Panc1 (cell line): ENCODE measurements at regions not wholly inside any gene's neighbourhood (a gene's known extent, or its start where the extent isn't known, plus 50 kb on each side); places are given as distances from the start of the nearest gene placed in this dataset.

ENCODE experiments used
- ATAC-seq: fragments of 200-7000 bp; cut with Tn5 transposase; 2 replicates; pipeline ENCODE4 v1.9.1; 2020; ENCODE audit warnings: mild to moderate bottlenecking, moderate library complexity
- BruUV-seq: library from RNA; stranded (reverse); fragments of 400-500 nt; replicated peaks from 2 replicates; lab custom pipeline; 2021; lab: Mats Ljungman, UMichigan
- CTCF ChIA-PET: fragments of 300-600 bp; sonication (Branson Sonifier 250); formaldehyde crosslinking; loops from one replicate; lab custom pipeline; 2022; ENCODE audit warnings: antibody characterized with exemption; lab: Charles Lee
- POLR2A ChIA-PET: fragments of 300-600 bp; sonication (Branson Sonifier 250); formaldehyde crosslinking; loops from one replicate; lab custom pipeline; 2022; ENCODE audit warnings: antibody characterized with exemption; lab: Charles Lee
- DNase-seq: peaks from one replicate; pipeline ENCODE4 v3.0.0-alpha.2; 2010; ENCODE audit warnings: low read depth, low spot score
- H3K27ac ChIP-seq: 2 replicates; pipeline ENCODE4 v1.5.1; 2011; ENCODE audit warnings: mild to moderate bottlenecking, low read length, inconsistent platforms
- H3K27me3 ChIP-seq: fragments of 200-500 bp; sonication (Bioruptor generic); 2 replicates; pipeline ENCODE4 v1.6.0; 2014; ENCODE audit warnings: low read length, inconsistent platforms; ENCODE audit not compliant: control insufficient read depth, insufficient read depth
- H3K36me3 ChIP-seq: fragments of 200-500 bp; sonication (Bioruptor generic); 2 replicates; pipeline ENCODE4 v1.5.1; 2014; ENCODE audit warnings: inconsistent platforms, mild to moderate bottlenecking, low read length, moderate library complexity; ENCODE audit not compliant: control insufficient read depth, insufficient read depth
- H3K4me1 ChIP-seq: 2 replicates; pipeline ENCODE4 v1.5.1; 2011; ENCODE audit warnings: inconsistent platforms, mild to moderate bottlenecking, low read length, moderate library complexity; ENCODE audit not compliant: control insufficient read depth, insufficient read depth
- H3K4me3 ChIP-seq, 2 experiments: 2 replicates each; pipeline ENCODE4 v1.5.1; 2011 to 2012; ENCODE audit warnings: low read depth in 2 of 2, low read length in 2 of 2, mild to moderate bottlenecking in 2 of 2, inconsistent platforms in 1 of 2, moderate library complexity in 1 of 2
- H3K9me3 ChIP-seq: fragments of 200-500 bp; sonication (Bioruptor generic); 2 replicates; pipeline ENCODE4 v1.5.1; 2014; ENCODE audit warnings: low read depth, mild to moderate bottlenecking, inconsistent platforms, low read length, moderate library complexity; ENCODE audit not compliant: control insufficient read depth, insufficient read depth
- CTCF ChIP-seq: fragments of 450-650 bp; IDR thresholded peaks from 2 replicates; pipeline ENCODE4 v1.5.1; 2017; ENCODE audit warnings: mild to moderate bottlenecking
- POLR2AphosphoS5 ChIP-seq: IDR thresholded peaks from 2 replicates; pipeline ENCODE4 v1.6.1; 2012; ENCODE audit warnings: mild to moderate bottlenecking, low read depth, low read length, moderate library complexity
- SIN3A ChIP-seq: IDR thresholded peaks from 2 replicates; pipeline ENCODE4 v1.6.1; 2012; ENCODE audit warnings: low read depth, mild to moderate bottlenecking, low read length, moderate library complexity, borderline replicate concordance; ENCODE audit not compliant: insufficient read depth
- TCF7L2 ChIP-seq: IDR thresholded peaks from 2 replicates; pipeline ENCODE4 v1.6.1; 2011; ENCODE audit warnings: mild to moderate bottlenecking, low read depth, low read length, inconsistent platforms
- in situ Hi-C: cut with HindIII; loops from 2 replicates; pipeline ENCODE4 v1.10.0; 2016; ENCODE audit warnings: low sequenced_read_pairs, low pct_unique_long_range_greater_than_20kb
- intact Hi-C: fragments of 100-400 bp; cut with micrococcal nuclease; formaldehyde crosslinking; loops from one replicate; pipeline ENCODE4 v1.10.0; 2022; ENCODE audit not compliant: unreplicated experiment
- TF ChIP-seq, protein P1 (sequence below), 2 experiments: IDR thresholded peaks; 2 replicates each; pipeline ENCODE4 v1.6.1; 2011 to 2012; ENCODE audit warnings: low read depth in 2 of 2, control low read depth in 1 of 2, low read length in 1 of 2, mild to moderate bottlenecking in 1 of 2, moderate library complexity in 1 of 2; ENCODE audit not compliant: insufficient read depth in 1 of 2

DNA sequence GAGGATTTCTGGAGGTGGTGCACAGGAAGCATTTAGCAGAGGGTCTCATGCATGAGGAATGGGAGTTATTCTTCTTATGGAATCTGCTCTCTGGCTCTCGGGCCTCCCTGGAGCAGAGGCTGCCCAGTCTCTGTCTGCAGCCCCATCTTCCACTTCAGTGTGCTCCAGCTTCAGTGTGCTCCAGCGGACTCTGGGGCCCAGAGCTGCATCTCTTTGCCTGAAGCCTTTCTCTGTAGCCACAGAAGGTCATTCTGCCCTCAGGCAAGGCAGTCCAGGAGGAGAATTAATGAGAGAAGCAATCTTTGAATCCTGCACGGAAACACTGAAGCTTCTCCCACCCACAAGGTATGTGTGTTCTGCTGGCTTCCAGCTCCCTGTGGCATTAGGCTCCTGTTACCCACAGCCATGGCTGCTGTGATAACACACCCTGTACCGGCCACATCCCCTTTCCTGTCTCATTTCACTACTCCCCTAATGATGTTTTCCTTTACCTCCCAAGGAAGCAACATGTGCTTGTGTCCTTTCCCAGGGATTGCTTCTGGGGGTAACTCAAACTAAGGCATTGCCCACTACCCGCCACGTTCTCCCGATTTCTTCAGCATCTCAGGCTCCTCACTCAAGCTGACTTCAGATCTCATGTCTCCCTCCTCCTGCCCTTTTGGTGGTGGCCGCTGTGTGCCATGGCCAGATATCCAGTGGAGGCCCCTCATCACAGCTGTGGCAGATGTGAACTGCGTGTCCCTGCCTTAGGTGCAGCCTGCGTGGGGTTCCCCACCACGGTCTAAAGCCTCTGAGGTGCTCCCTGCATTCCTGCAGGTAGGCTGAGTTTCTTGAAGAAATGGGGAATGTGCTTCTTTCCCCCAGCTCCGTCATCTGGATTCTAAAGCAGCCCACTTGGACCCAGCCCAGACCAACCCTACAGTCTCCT is 181.2 kb upstream of the GALNT2 start:
- ATAC-seq (no peak), DNase-seq (no peak)
- no TSS peak for BruUV-seq
- Histone ChIP-seq H3K4me1 (no peaks in the 10 kb centered on the region), H3K4me3 (no peak overlapping the region), H3K27ac (no peak overlapping the region), H3K27me3 (peaks cover 10% of the 10 kb centered on the region), H3K36me3 (no peaks in the 10 kb centered on the region), H3K9me3 (no peaks in the 10 kb centered on the region)
- in situ Hi-C loops: no loop called here
- ChIA-PET POLR2A (no interaction called here), CTCF (no interaction called here)
- intact Hi-C loops: no loop called here
- TF ChIP-seq SIN3A (no peak), POLR2AphosphoS5 (no peak), CTCF (no peak), TCF7L2 (no peak)
- TF ChIP-seq, protein P1, sequence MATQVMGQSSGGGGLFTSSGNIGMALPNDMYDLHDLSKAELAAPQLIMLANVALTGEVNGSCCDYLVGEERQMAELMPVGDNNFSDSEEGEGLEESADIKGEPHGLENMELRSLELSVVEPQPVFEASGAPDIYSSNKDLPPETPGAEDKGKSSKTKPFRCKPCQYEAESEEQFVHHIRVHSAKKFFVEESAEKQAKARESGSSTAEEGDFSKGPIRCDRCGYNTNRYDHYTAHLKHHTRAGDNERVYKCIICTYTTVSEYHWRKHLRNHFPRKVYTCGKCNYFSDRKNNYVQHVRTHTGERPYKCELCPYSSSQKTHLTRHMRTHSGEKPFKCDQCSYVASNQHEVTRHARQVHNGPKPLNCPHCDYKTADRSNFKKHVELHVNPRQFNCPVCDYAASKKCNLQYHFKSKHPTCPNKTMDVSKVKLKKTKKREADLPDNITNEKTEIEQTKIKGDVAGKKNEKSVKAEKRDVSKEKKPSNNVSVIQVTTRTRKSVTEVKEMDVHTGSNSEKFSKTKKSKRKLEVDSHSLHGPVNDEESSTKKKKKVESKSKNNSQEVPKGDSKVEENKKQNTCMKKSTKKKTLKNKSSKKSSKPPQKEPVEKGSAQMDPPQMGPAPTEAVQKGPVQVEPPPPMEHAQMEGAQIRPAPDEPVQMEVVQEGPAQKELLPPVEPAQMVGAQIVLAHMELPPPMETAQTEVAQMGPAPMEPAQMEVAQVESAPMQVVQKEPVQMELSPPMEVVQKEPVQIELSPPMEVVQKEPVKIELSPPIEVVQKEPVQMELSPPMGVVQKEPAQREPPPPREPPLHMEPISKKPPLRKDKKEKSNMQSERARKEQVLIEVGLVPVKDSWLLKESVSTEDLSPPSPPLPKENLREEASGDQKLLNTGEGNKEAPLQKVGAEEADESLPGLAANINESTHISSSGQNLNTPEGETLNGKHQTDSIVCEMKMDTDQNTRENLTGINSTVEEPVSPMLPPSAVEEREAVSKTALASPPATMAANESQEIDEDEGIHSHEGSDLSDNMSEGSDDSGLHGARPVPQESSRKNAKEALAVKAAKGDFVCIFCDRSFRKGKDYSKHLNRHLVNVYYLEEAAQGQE (IDR thresholded peaks at IDR 0.05; ENCODE audit: insufficient read depth in 1 of 2, low read depth in 2 of 2, low read length in 1 of 2): no peak

GRCh38 chr1:229886636-229887035 is 180.4 kb upstream of the GALNT2 start:
- ATAC-seq (no peak), DNase-seq (no peak)
- TF ChIP-seq TCF7L2 (no peak), SIN3A (no peak), CTCF (no peak), POLR2AphosphoS5 (no peak)
- TF ChIP-seq, protein P1 (IDR thresholded peaks at IDR 0.05; ENCODE audit: insufficient read depth in 1 of 2, low read depth in 2 of 2, low read length in 1 of 2): no peak
- Histone ChIP-seq H3K4me3 (no peak overlapping the region), H3K9me3 (no peaks in the 10 kb centered on the region), H3K4me1 (no peaks in the 10 kb centered on the region), H3K36me3 (no peaks in the 10 kb centered on the region), H3K27ac (no peak overlapping the region), H3K27me3 (peaks cover 10% of the 10 kb centered on the region)
- BruUV-seq: no TSS peak
- ChIA-PET POLR2A (no interaction called here), CTCF (no interaction called here)
- intact Hi-C loops: no loop called here
- in situ Hi-C loops: no loop called here
